GM23248 (cell line): ENCODE measurements at regions not wholly inside any gene's neighbourhood (a gene's known extent, or its start where the extent isn't known, plus 50 kb on each side); places are given as distances from the start of the nearest gene placed in this dataset.

Experiments used
- DNase-seq: peaks from one replicate; pipeline ENCODE4 v3.0.0-alpha.2; 2015
- H2AFZ ChIP-seq: fragments of 200-600 bp; sonication (generic); 2 replicates; pipeline ENCODE4 v1.6.1; 2016; ENCODE audit warnings: antibody characterized with exemption
- H3F3A ChIP-seq: fragments of 200-600 bp; sonication (generic); 2 replicates; pipeline ENCODE4 v1.6.1; 2016; ENCODE audit warnings: mild to moderate bottlenecking, antibody characterized with exemption, mixed run types; ENCODE audit not compliant: insufficient read depth
- H3K27ac ChIP-seq: fragments of 200-600 bp; sonication (generic); 2 replicates; pipeline ENCODE4 v1.5.1; 2016; ENCODE audit warnings: mild to moderate bottlenecking
- H3K27me3 ChIP-seq: fragments of 200-600 bp; sonication (generic); replicated peaks from 2 replicates; pipeline ENCODE4 v1.6.1; 2016; ENCODE audit warnings: mild to moderate bottlenecking; ENCODE audit not compliant: insufficient read depth
- H3K36me3 ChIP-seq: fragments of 200-600 bp; sonication (generic); 2 replicates; pipeline ENCODE4 v1.6.1; 2016; ENCODE audit warnings: low read depth, mild to moderate bottlenecking
- H3K4me1 ChIP-seq: fragments of 200-600 bp; sonication (generic); 2 replicates; pipeline ENCODE4 v1.6.1; 2016; ENCODE audit warnings: mild to moderate bottlenecking; ENCODE audit not compliant: insufficient read depth
- H3K4me2 ChIP-seq: fragments of 200-600 bp; sonication (generic); one replicate; pipeline ENCODE4 v1.6.1; 2016; ENCODE audit warnings: mild to moderate bottlenecking; ENCODE audit not compliant: unreplicated experiment
- H3K4me3 ChIP-seq: fragments of 200-600 bp; sonication (generic); 2 replicates; pipeline ENCODE4 v1.5.1; 2016; ENCODE audit warnings: mild to moderate bottlenecking
- H3K79me2 ChIP-seq: fragments of 200-600 bp; sonication (generic); 2 replicates; pipeline ENCODE4 v1.6.1; 2016; ENCODE audit warnings: mild to moderate bottlenecking; ENCODE audit not compliant: insufficient read depth
- H3K9ac ChIP-seq: fragments of 200-600 bp; sonication (generic); 2 replicates; pipeline ENCODE4 v1.6.1; 2016; ENCODE audit warnings: mild to moderate bottlenecking
- H3K9me2 ChIP-seq: fragments of 200-600 bp; sonication (generic); 2 replicates; pipeline ENCODE4 v1.6.1; 2016; ENCODE audit warnings: mixed run types, mild to moderate bottlenecking, moderate library complexity; ENCODE audit not compliant: insufficient read depth
- H3K9me3 ChIP-seq: fragments of 200-600 bp; sonication (generic); one replicate; pipeline ENCODE4 v1.6.1; 2017; ENCODE audit warnings: low read depth
- H4K20me1 ChIP-seq: fragments of 200-600 bp; sonication (generic); 2 replicates; pipeline ENCODE4 v1.6.0; 2016; ENCODE audit not compliant: insufficient read depth
- EZH2 ChIP-seq: fragments of 200-600 bp; sonication (generic); IDR thresholded peaks from 2 replicates; pipeline ENCODE4 v1.6.1; 2018; ENCODE audit warnings: antibody characterized with exemption, mild to moderate bottlenecking; ENCODE audit not compliant: insufficient read depth, poor library complexity, severe bottlenecking
- EZH2phosphoT487 ChIP-seq: fragments of 200-600 bp; sonication (generic); IDR thresholded peaks from 2 replicates; pipeline ENCODE4 v1.6.1; 2018; ENCODE audit warnings: antibody characterized with exemption, moderate library complexity, mild to moderate bottlenecking, low read depth; ENCODE audit not compliant: insufficient read depth
- WGBS, 2 experiments: methylation state at CpG; one replicate each; pipeline ENCODE4 v1.1.6; 2015 to 2017; ENCODE audit warnings: low lambda C conversion rate in 2 of 2, low coverage in 1 of 2; ENCODE audit errors: missing lambda C conversion rate in 2 of 2; 5-methylcytosine and 5-hydroxymethylcytosine counted together
- in situ Hi-C: fragments of 300-500 bp; cut with MboI; formaldehyde crosslinking; loops from 2 replicates; pipeline ENCODE4 v1.15.0; 2020

DNA sequence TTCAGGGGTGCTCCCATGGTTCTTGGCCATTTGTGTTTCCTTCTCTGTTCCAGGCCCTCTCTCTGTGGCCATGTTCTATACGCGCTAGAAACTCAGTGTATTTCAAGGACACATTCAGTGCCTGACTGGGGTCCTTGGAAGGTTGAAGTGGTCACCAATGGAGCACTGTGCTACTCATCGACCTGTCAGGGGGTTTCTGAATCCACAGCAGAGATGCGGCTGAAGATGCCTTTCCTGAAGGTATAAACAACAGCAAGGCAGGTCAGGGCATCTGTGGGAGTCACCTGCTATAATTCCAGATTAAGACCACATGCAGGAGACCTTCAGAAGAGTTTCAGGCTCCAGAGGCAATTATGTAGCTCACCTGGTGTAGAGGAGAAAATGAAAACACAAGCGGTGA, 86.8 kb upstream of the MGMT start:
- Histone ChIP-seq H2AFZ (no peak overlapping the region), H3F3A (no peaks in the 10 kb centered on the region), H3K4me2 (no peak overlapping the region), H3K27ac (no peak overlapping the region), H3K9ac (no peak overlapping the region), H3K9me2 (no peaks in the 10 kb centered on the region), H3K9me3 (no peaks in the 10 kb centered on the region), H3K27me3 (no peaks in the 10 kb centered on the region), H4K20me1 (no peaks in the 10 kb centered on the region), H3K36me3 (no peaks in the 10 kb centered on the region), H3K4me1 (no peaks in the 10 kb centered on the region), H3K79me2 (no peaks in the 10 kb centered on the region), H3K4me3 (no peak overlapping the region)
- TF ChIP-seq EZH2phosphoT487 (no peak), EZH2 (no peak)
- in situ Hi-C loops = no loop called here
- WGBS, 2 experiments = 65 to 69% methylated on average over 5 of the region's 5 CpGs
- no peak for DNase-seq

DNA sequence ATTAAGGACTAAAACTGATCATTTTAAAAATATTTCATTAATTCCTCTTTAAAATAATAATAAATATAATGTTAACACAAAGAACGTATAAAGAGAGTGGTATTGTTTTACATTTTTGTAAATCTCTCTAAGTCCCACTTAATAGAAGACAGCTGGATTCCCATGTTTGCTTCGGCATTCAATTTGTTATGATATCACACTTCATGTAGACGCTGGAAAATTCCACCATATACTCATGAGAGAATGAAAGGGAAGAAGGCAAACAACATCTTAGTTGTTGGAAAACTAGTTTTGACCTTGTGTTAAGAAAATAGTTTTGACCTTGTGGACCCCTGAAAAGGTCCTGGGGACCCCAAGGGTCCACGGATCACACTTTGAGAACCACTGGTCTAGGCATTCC, 85.3 kb upstream of the MGMT start:
- H3K4me2 ChIP-seq = no peak overlapping the region
- in situ Hi-C loops = no loop called here
- no peaks in the 10 kb centered on the region for H3K9me3 ChIP-seq
- H2AFZ ChIP-seq = no peak overlapping the region
- H4K20me1 ChIP-seq = no peaks in the 10 kb centered on the region
- no peak overlapping the region for H3K9ac ChIP-seq
- DNase-seq = no peak
- WGBS, 2 experiments = 19 to 20% methylated on average over 4 of the region's 4 CpGs
- no peak overlapping the region for H3K4me3 ChIP-seq
- TF ChIP-seq EZH2phosphoT487 = no peak
- TF ChIP-seq EZH2 = no peak
- H3K79me2 ChIP-seq = no peaks in the 10 kb centered on the region
- H3K27me3 ChIP-seq = no peaks in the 10 kb centered on the region
- no peaks in the 10 kb centered on the region for H3K4me1 ChIP-seq
- no peak overlapping the region for H3K27ac ChIP-seq
- no peaks in the 10 kb centered on the region for H3F3A ChIP-seq
- no peaks in the 10 kb centered on the region for H3K9me2 ChIP-seq
- no peaks in the 10 kb centered on the region for H3K36me3 ChIP-seq

DNA sequence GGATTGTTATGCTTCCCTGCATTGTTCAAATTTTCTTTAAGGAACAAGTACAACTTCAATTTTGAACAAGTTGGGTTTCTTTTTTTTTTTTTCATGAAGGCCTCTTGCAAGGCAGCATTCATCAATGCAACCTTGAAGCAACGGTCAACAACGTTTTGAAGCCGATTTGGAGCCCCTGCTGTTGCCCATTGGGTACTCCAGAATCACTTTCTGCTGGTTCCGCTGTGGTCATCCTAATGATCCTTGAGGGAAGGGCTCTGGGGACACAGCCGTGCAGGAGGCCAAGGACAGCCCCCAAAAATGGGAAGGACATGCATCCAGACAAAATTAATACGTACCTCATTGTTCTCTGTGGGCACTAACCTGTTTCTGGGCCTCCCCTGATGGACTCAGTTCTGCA, 84.6 kb upstream of the MGMT start:
- TF ChIP-seq EZH2 (no peak), EZH2phosphoT487 (no peak)

DNA sequence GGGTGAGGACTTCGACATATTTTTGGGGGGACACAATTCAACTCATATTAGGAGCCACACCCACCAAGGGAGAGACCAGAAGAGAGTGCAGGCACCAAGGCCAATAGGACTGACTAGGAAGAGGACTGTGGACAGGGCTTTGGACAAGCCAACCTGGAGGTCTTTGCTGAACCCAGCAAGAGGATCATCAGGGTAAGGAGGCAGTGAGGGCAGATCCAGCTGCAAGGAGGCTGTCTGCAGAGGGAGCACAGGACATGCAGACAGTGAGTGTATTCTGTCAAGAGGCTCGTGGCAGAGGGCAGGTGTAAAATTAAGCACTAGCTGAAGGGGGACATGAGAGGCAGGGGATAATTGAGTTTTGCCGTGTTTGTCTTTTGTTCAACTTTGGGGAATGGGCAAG, 83.4 kb upstream of the MGMT start:
- H3K9me3 ChIP-seq = no peaks in the 10 kb centered on the region
- no peaks in the 10 kb centered on the region for H3K4me1 ChIP-seq
- H3K36me3 ChIP-seq = no peaks in the 10 kb centered on the region
- H3K9me2 ChIP-seq = no peaks in the 10 kb centered on the region
- H2AFZ ChIP-seq = no peak overlapping the region
- 38 to 42% methylated on average over 3 of the region's 3 CpGs for WGBS, 2 experiments
- in situ Hi-C loops = no loop called here
- TF ChIP-seq EZH2 (no peak), EZH2phosphoT487 (no peak)
- H3F3A ChIP-seq = no peaks in the 10 kb centered on the region
- no peak overlapping the region for H3K27ac ChIP-seq
- no peaks in the 10 kb centered on the region for H3K79me2 ChIP-seq
- H3K4me2 ChIP-seq = no peak overlapping the region
- H4K20me1 ChIP-seq = no peaks in the 10 kb centered on the region
- no peak for DNase-seq
- H3K27me3 ChIP-seq = no peaks in the 10 kb centered on the region
- H3K4me3 ChIP-seq = no peak overlapping the region
- no peak overlapping the region for H3K9ac ChIP-seq

More for the DNA sequence above, 84.6 kb upstream of the MGMT start:
- Histone ChIP-seq H3K79me2 (no peaks in the 10 kb centered on the region), H3K27me3 (no peaks in the 10 kb centered on the region), H3K4me3 (no peak overlapping the region), H3F3A (no peaks in the 10 kb centered on the region), H3K27ac (no peak overlapping the region), H3K9me3 (no peaks in the 10 kb centered on the region), H4K20me1 (no peaks in the 10 kb centered on the region), H3K4me2 (no peak overlapping the region), H3K9me2 (no peaks in the 10 kb centered on the region), H2AFZ (no peak overlapping the region), H3K9ac (no peak overlapping the region), H3K4me1 (no peaks in the 10 kb centered on the region), H3K36me3 (no peaks in the 10 kb centered on the region)
- WGBS, 2 experiments = 34 to 50% methylated on average over 6 of the region's 6 CpGs
- in situ Hi-C loops = no loop called here
- no peak for DNase-seq

DNA sequence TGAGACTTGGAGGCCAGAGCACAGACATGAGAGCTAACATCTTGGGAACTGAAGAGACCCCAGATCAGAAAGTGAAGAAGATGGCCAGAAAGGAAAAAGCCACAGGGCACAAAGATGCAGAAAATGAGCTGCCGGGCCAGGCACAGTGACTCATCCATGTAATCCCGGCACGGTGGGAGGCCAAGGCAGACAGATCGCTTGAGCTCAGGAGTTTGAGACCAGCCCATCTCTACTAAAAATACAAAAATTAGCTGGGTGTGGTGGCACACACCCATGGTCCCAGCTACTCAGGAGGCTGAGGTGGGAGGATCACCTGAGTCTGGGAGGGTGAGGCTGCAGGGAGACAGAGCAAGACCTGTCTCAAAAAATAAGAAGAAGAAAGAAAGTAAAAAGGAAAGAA, 81.4 kb upstream of the MGMT start:
- Histone ChIP-seq H3K79me2 (no peaks in the 10 kb centered on the region), H3K27me3 (no peaks in the 10 kb centered on the region), H3K36me3 (no peaks in the 10 kb centered on the region), H3F3A (no peaks in the 10 kb centered on the region), H2AFZ (no peak overlapping the region), H3K27ac (no peak overlapping the region), H4K20me1 (no peaks in the 10 kb centered on the region), H3K4me3 (no peak overlapping the region), H3K9ac (no peak overlapping the region), H3K9me2 (no peaks in the 10 kb centered on the region), H3K4me2 (no peak overlapping the region), H3K4me1 (no peaks in the 10 kb centered on the region), H3K9me3 (no peaks in the 10 kb centered on the region)
- WGBS, 2 experiments = 45 to 48% methylated on average over 4 of the region's 4 CpGs
- no peak for DNase-seq
- TF ChIP-seq EZH2 (no peak), EZH2phosphoT487 (no peak)
- in situ Hi-C loops = no loop called here
